ENCODE measurements at regions not wholly inside any gene's neighbourhood (a gene's known extent, or its start where the extent isn't known, plus 50 kb on each side); places are given as distances from the start of the nearest gene placed in this dataset.

DNA sequence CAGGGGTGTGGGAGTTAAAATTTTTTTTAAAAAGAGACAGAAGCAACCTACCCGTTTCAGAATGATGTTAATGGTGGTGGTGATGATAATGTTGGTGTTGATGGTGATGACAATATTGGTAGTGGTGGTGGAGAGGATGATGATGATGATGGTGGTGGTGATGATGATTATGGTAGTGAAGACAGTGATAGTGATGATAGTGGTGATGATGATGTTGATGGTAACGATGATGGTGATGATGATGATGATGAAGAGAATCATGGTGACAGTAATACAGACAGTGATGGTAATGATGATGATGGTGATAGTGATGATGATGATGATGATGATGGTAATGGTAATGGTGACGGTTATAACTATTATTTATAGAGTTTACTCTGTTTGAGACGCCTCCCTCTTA lies 117.6 kb downstream of the ICE1 start:
- TF ChIP-seq POLR2A (IDR thresholded peaks at IDR 0.05) (no peak), CTCF (IDR thresholded peaks at IDR 0.05) (no peak)

All from Peyer's patch (tissue), 4 donors.